Adipocyte (in vitro differentiated cells): ENCODE measurements at regions not wholly inside any gene's neighbourhood (a gene's known extent, or its start where the extent isn't known, plus 50 kb on each side); places are given as distances from the start of the nearest gene placed in this dataset.

Experiments
- DNase-seq: peaks from one replicate; pipeline ENCODE4 v3.0.0-alpha.2; 2015; ENCODE audit warnings: low read depth
- H3K27me3 ChIP-seq: replicated peaks from 2 replicates; pipeline ENCODE4 v1.7.0; 2013; ENCODE audit warnings: mild to moderate bottlenecking, low read length, moderate library complexity; ENCODE audit not compliant: control insufficient read depth, insufficient read depth
- H3K36me3 ChIP-seq: 2 replicates; pipeline ENCODE4 v1.7.0; 2013; ENCODE audit warnings: low read length, mild to moderate bottlenecking, moderate library complexity; ENCODE audit not compliant: control insufficient read depth, insufficient read depth, severe bottlenecking
- H3K4me1 ChIP-seq: 2 replicates; pipeline ENCODE4 v1.7.0; 2013; ENCODE audit warnings: mild to moderate bottlenecking, low read length, moderate library complexity; ENCODE audit not compliant: control insufficient read depth, insufficient read depth
- H3K4me3 ChIP-seq: 2 replicates; pipeline ENCODE4 v1.7.0; 2013; ENCODE audit warnings: mild to moderate bottlenecking, low read length, moderate library complexity
- H3K9ac ChIP-seq: 2 replicates; pipeline ENCODE4 v1.7.0; 2013; ENCODE audit warnings: mild to moderate bottlenecking, low read length, moderate library complexity
- H3K9me3 ChIP-seq: 2 replicates; pipeline ENCODE4 v1.7.0; 2013; ENCODE audit warnings: mild to moderate bottlenecking, low read length, moderate library complexity; ENCODE audit not compliant: control insufficient read depth

GRCh38 chr16:47939680-47940079 lies 216.1 kb downstream of the ABCC12 start:
- no peak overlapping the region for H3K4me3 ChIP-seq
- H3K36me3 ChIP-seq: no peaks in the 10 kb centered on the region
- H3K9me3 ChIP-seq: peaks cover 6% of the 10 kb centered on the region
- no peak overlapping the region for H3K9ac ChIP-seq
- H3K4me1 ChIP-seq: no peaks in the 10 kb centered on the region
- no peak for DNase-seq
- H3K27me3 ChIP-seq: no peaks in the 10 kb centered on the region

- no peaks in the 10 kb centered on the region for H3K4me1 ChIP-seq
- no peak overlapping the region for H3K9ac ChIP-seq
- peaks cover 11% of the 10 kb centered on the region for H3K9me3 ChIP-seq
- H3K36me3 ChIP-seq: no peaks in the 10 kb centered on the region
- H3K27me3 ChIP-seq: no peaks in the 10 kb centered on the region
- no peak overlapping the region for H3K4me3 ChIP-seq
- DNase-seq: no peak
Measured at GRCh38 chr16:47938272-47938671, 217.5 kb downstream of the ABCC12 start.

GRCh38 chr16:47928008-47928407 lies 227.8 kb downstream of the ABCC12 start:
- H3K4me1 ChIP-seq: no peaks in the 10 kb centered on the region
- no peak overlapping the region for H3K9ac ChIP-seq
- no peaks in the 10 kb centered on the region for H3K27me3 ChIP-seq
- no peaks in the 10 kb centered on the region for H3K36me3 ChIP-seq
- no peak overlapping the region for H3K4me3 ChIP-seq
- no peak for DNase-seq
- no peaks in the 10 kb centered on the region for H3K9me3 ChIP-seq

GRCh38 chr16:47927330-47927729 lies 228.5 kb downstream of the ABCC12 start:
- no peaks in the 10 kb centered on the region for H3K27me3 ChIP-seq

GRCh38 chr16:47925811-47926460 lies 229.9 kb downstream of the ABCC12 start:
- H3K4me1 ChIP-seq: no peaks in the 10 kb centered on the region
- H3K27me3 ChIP-seq: no peaks in the 10 kb centered on the region
- DNase-seq: no peak
- H3K36me3 ChIP-seq: no peaks in the 10 kb centered on the region
- no peak overlapping the region for H3K9ac ChIP-seq
- no peaks in the 10 kb centered on the region for H3K9me3 ChIP-seq
- no peak overlapping the region for H3K4me3 ChIP-seq

More at GRCh38 chr16:47927330-47927729, 228.5 kb downstream of the ABCC12 start:
- H3K4me1 ChIP-seq: no peaks in the 10 kb centered on the region
- no peak overlapping the region for H3K4me3 ChIP-seq
- no peak overlapping the region for H3K9ac ChIP-seq
- no peaks in the 10 kb centered on the region for H3K9me3 ChIP-seq
- DNase-seq: peak; percentile 46
- no peaks in the 10 kb centered on the region for H3K36me3 ChIP-seq

GRCh38 chr16:47924950-47925349 lies 230.8 kb downstream of the ABCC12 start:
- H3K4me1 ChIP-seq: no peaks in the 10 kb centered on the region
- H3K9me3 ChIP-seq: no peaks in the 10 kb centered on the region
- H3K4me3 ChIP-seq: no peak overlapping the region
- no peak for DNase-seq
- no peaks in the 10 kb centered on the region for H3K27me3 ChIP-seq
- H3K9ac ChIP-seq: no peak overlapping the region
- no peaks in the 10 kb centered on the region for H3K36me3 ChIP-seq

- Histone ChIP-seq H3K9ac (no peak overlapping the region), H3K27me3 (no peaks in the 10 kb centered on the region), H3K36me3 (no peaks in the 10 kb centered on the region), H3K4me3 (no peak overlapping the region), H3K4me1 (no peaks in the 10 kb centered on the region), H3K9me3 (no peaks in the 10 kb centered on the region)
- no peak for DNase-seq
Measured at GRCh38 chr16:47921535-47921934, 234.3 kb downstream of the ABCC12 start.

- Histone ChIP-seq H3K9ac (no peak overlapping the region), H3K9me3 (no peaks in the 10 kb centered on the region), H3K4me1 (no peaks in the 10 kb centered on the region), H3K4me3 (no peak overlapping the region), H3K27me3 (no peaks in the 10 kb centered on the region), H3K36me3 (no peaks in the 10 kb centered on the region)
- no peak for DNase-seq
Measured at GRCh38 chr16:47920709-47921108, 235.1 kb downstream of the ABCC12 start.

GRCh38 chr16:47917118-47917517 lies 238.7 kb downstream of the ABCC12 start:
- Histone ChIP-seq H3K9me3 (no peaks in the 10 kb centered on the region), H3K36me3 (no peaks in the 10 kb centered on the region), H3K4me1 (no peaks in the 10 kb centered on the region), H3K9ac (no peak overlapping the region), H3K4me3 (no peak overlapping the region), H3K27me3 (no peaks in the 10 kb centered on the region)
- no peak for DNase-seq

GRCh38 chr16:47916266-47916665 lies 239.5 kb downstream of the ABCC12 start:
- Histone ChIP-seq H3K36me3 (no peaks in the 10 kb centered on the region), H3K9ac (no peak overlapping the region), H3K27me3 (no peaks in the 10 kb centered on the region), H3K4me3 (no peak overlapping the region), H3K4me1 (no peaks in the 10 kb centered on the region), H3K9me3 (no peaks in the 10 kb centered on the region)
- peak; percentile 57 for DNase-seq

GRCh38 chr16:47907109-47907508 lies 248.7 kb downstream of the ABCC12 start:
- Histone ChIP-seq H3K9me3 (no peaks in the 10 kb centered on the region), H3K4me3 (no peak overlapping the region), H3K36me3 (no peaks in the 10 kb centered on the region), H3K27me3 (no peaks in the 10 kb centered on the region), H3K4me1 (no peaks in the 10 kb centered on the region), H3K9ac (no peak overlapping the region)
- DNase-seq: no peak

GRCh38 chr16:47905771-47906170 lies 250.0 kb downstream of the ABCC12 start:
- no peaks in the 10 kb centered on the region for H3K36me3 ChIP-seq
- DNase-seq: peak; percentile 25
- no peaks in the 10 kb centered on the region for H3K27me3 ChIP-seq
- H3K9ac ChIP-seq: no peak overlapping the region
- no peaks in the 10 kb centered on the region for H3K4me1 ChIP-seq
- H3K9me3 ChIP-seq: no peaks in the 10 kb centered on the region
- no peak overlapping the region for H3K4me3 ChIP-seq
